IgD-negative memory B cell (primary cell): ENCODE measurements at regions not wholly inside any gene's neighbourhood (a gene's known extent, or its start where the extent isn't known, plus 50 kb on each side); places are given as distances from the start of the nearest gene placed in this dataset.
"Not testable (repeated sequence)": the region's sequence is repeated elsewhere in the genome, so short reads cannot be mapped to it uniquely, and the experiment has no call there.

Source experiments
- H3K27ac Mint-ChIP-seq, 3 donors: one replicate each; pipeline ENCODE4 v1.8.0; 2020 to 2022; ENCODE audit warnings: mild to moderate bottlenecking in 3 of 3, mixed read lengths in 3 of 3, moderate library complexity in 1 of 3
- H3K27me3 Mint-ChIP-seq: one replicate; pipeline ENCODE4 v1.8.0; 2021; ENCODE audit warnings: mixed read lengths
- H3K36me3 Mint-ChIP-seq: one replicate; pipeline ENCODE4 v1.8.0; 2020; ENCODE audit warnings: mild to moderate bottlenecking, mixed read lengths
- H3K4me1 Mint-ChIP-seq, 3 donors: one replicate each; pipeline ENCODE4 v1.8.0; 2020 to 2022; ENCODE audit warnings: mixed read lengths in 3 of 3, mild to moderate bottlenecking in 1 of 3
- H3K4me3 Mint-ChIP-seq, 4 donors: one replicate each; pipeline ENCODE4 v1.8.0; 2020 to 2022; ENCODE audit warnings: mild to moderate bottlenecking in 4 of 4, mixed read lengths in 4 of 4, moderate library complexity in 3 of 4
- H3K9me3 Mint-ChIP-seq, 3 donors: one replicate each; pipeline ENCODE4 v1.8.0; 2020 to 2021; ENCODE audit warnings: mixed read lengths in 3 of 3, mild to moderate bottlenecking in 1 of 3

GRCh38 chr1:118483245-118484006 is 298.4 kb upstream of the SPAG17 start:
- Mint-ChIP-seq H3K36me3 (no peaks in the 10 kb centered on the region), H3K27ac (no peak overlapping the region), H3K9me3 (peaks cover 0 to 2% (median 0%) of the 10 kb centered on the region in 3 donors)

GRCh38 chr1:118481126-118481525 is 296.1 kb upstream of the SPAG17 start:
- Mint-ChIP-seq H3K27ac (no peak overlapping the region), H3K36me3 (no peaks in the 10 kb centered on the region), H3K9me3 (peaks cover 0 to 5% (median 2%) of the 10 kb centered on the region in 3 donors), H3K4me3 (no peak overlapping the region), H3K27me3 (no peaks in the 10 kb centered on the region), H3K4me1 (no peaks in the 10 kb centered on the region)

More at GRCh38 chr1:118483245-118484006, 298.4 kb upstream of the SPAG17 start:
- Mint-ChIP-seq H3K27me3 (no peaks in the 10 kb centered on the region), H3K4me3 (no peak overlapping the region), H3K4me1 (no peaks in the 10 kb centered on the region)

GRCh38 chr1:118479351-118479750 is 294.3 kb upstream of the SPAG17 start:
- Mint-ChIP-seq H3K27ac (no peak overlapping the region), H3K9me3 (peaks cover 0 to 5% (median 2%) of the 10 kb centered on the region in 3 donors), H3K27me3 (no peaks in the 10 kb centered on the region), H3K4me1 (no peaks in the 10 kb centered on the region), H3K36me3 (no peaks in the 10 kb centered on the region), H3K4me3 (no peak overlapping the region)

- Mint-ChIP-seq H3K4me3 (peak overlapping the region in 1 of 4 donors; percentile 49), H3K9me3 (peaks cover 0 to 8% (median 5%) of the 10 kb centered on the region in 3 donors), H3K27ac (no peak overlapping the region), H3K36me3 (no peaks in the 10 kb centered on the region), H3K27me3 (no peaks in the 10 kb centered on the region), H3K4me1 (no peaks in the 10 kb centered on the region)
These were observed 288.8 kb upstream of the SPAG17 start for GRCh38 chr1:118473825-118474224.

- H3K4me1 Mint-ChIP-seq, H3K27ac Mint-ChIP-seq, H3K27me3 Mint-ChIP-seq, H3K4me3 Mint-ChIP-seq, H3K36me3 Mint-ChIP-seq: not testable (repeated sequence)
- peaks cover 4 to 23% (median 19%) of the 10 kb centered on the region in 3 donors for H3K9me3 Mint-ChIP-seq
These were observed 279.4 kb upstream of the SPAG17 start for GRCh38 chr1:118464460-118464859.

GRCh38 chr1:118461154-118461553 is 276.1 kb upstream of the SPAG17 start:
- no peak overlapping the region for H3K27ac Mint-ChIP-seq

GRCh38 chr1:118459871-118460270 is 274.8 kb upstream of the SPAG17 start:
- H3K27me3 Mint-ChIP-seq: no peaks in the 10 kb centered on the region
- H3K9me3 Mint-ChIP-seq: peaks cover 12 to 24% (median 21%) of the 10 kb centered on the region in 3 donors
- H3K27ac Mint-ChIP-seq: no peak overlapping the region
- no peak overlapping the region for H3K4me3 Mint-ChIP-seq
- H3K36me3 Mint-ChIP-seq: no peaks in the 10 kb centered on the region
- H3K4me1 Mint-ChIP-seq: no peaks in the 10 kb centered on the region

More at GRCh38 chr1:118461154-118461553, 276.1 kb upstream of the SPAG17 start:
- H3K4me1 Mint-ChIP-seq: no peaks in the 10 kb centered on the region
- H3K27me3 Mint-ChIP-seq: no peaks in the 10 kb centered on the region
- peaks cover 4 to 17% (median 16%) of the 10 kb centered on the region in 3 donors for H3K9me3 Mint-ChIP-seq
- H3K4me3 Mint-ChIP-seq: no peak overlapping the region
- H3K36me3 Mint-ChIP-seq: no peaks in the 10 kb centered on the region

GRCh38 chr1:118453856-118454255 is 268.8 kb upstream of the SPAG17 start:
- not testable (repeated sequence) for H3K4me1 Mint-ChIP-seq, H3K27me3 Mint-ChIP-seq, H3K4me3 Mint-ChIP-seq, H3K27ac Mint-ChIP-seq, H3K36me3 Mint-ChIP-seq
- H3K9me3 Mint-ChIP-seq: peaks cover 8 to 16% (median 14%) of the 10 kb centered on the region in 3 donors

- Mint-ChIP-seq H3K27me3 (no peaks in the 10 kb centered on the region), H3K36me3 (no peaks in the 10 kb centered on the region), H3K4me1 (no peaks in the 10 kb centered on the region), H3K27ac (no peak overlapping the region), H3K9me3 (peaks cover 5 to 13% (median 6%) of the 10 kb centered on the region in 3 donors), H3K4me3 (no peak overlapping the region)
These were observed 260.1 kb upstream of the SPAG17 start for GRCh38 chr1:118445156-118445555.

- Mint-ChIP-seq H3K4me3 (no peak overlapping the region), H3K27ac (no peak overlapping the region), H3K4me1 (no peaks in the 10 kb centered on the region), H3K27me3 (no peaks in the 10 kb centered on the region), H3K9me3 (peaks cover 0 to 2% (median 2%) of the 10 kb centered on the region in 3 donors), H3K36me3 (no peaks in the 10 kb centered on the region)
These were observed 257.2 kb upstream of the SPAG17 start for GRCh38 chr1:118442214-118442613.

- Mint-ChIP-seq H3K4me3 (no peak overlapping the region), H3K4me1 (no peaks in the 10 kb centered on the region), H3K27me3 (peaks cover 1% of the 10 kb centered on the region), H3K27ac (no peak overlapping the region), H3K9me3 (peaks cover 0 to 2% (median 2%) of the 10 kb centered on the region in 3 donors), H3K36me3 (no peaks in the 10 kb centered on the region)
These were observed 252.6 kb upstream of the SPAG17 start for GRCh38 chr1:118437664-118438063.

- Mint-ChIP-seq H3K9me3 (no peaks in the 10 kb centered on the region), H3K36me3 (no peaks in the 10 kb centered on the region), H3K4me1 (no peaks in the 10 kb centered on the region), H3K27ac (no peak overlapping the region), H3K27me3 (no peaks in the 10 kb centered on the region), H3K4me3 (no peak overlapping the region)
These were observed 244.8 kb upstream of the SPAG17 start for GRCh38 chr1:118429856-118430255.

- H3K27ac Mint-ChIP-seq: no peak overlapping the region
- H3K36me3 Mint-ChIP-seq: no peaks in the 10 kb centered on the region
- peaks cover 0 to 10% (median 2%) of the 10 kb centered on the region in 3 donors for H3K9me3 Mint-ChIP-seq
- H3K27me3 Mint-ChIP-seq: peaks cover 2% of the 10 kb centered on the region
- H3K4me3 Mint-ChIP-seq: no peak overlapping the region
- no peaks in the 10 kb centered on the region for H3K4me1 Mint-ChIP-seq
These were observed 236.9 kb upstream of the SPAG17 start for GRCh38 chr1:118421868-118422350.

- Mint-ChIP-seq H3K9me3 (peaks cover 3 to 13% (median 10%) of the 10 kb centered on the region in 3 donors), H3K4me1 (peaks cover 0 to 2% (median 0%) of the 10 kb centered on the region in 3 donors), H3K27me3 (no peaks in the 10 kb centered on the region), H3K4me3 (no peak overlapping the region), H3K27ac (no peak overlapping the region), H3K36me3 (no peaks in the 10 kb centered on the region)
These were observed 219.0 kb upstream of the SPAG17 start for GRCh38 chr1:118404024-118404423.

- Mint-ChIP-seq H3K27me3 (no peaks in the 10 kb centered on the region), H3K36me3 (no peaks in the 10 kb centered on the region), H3K4me1 (peaks cover 0 to 2% (median 0%) of the 10 kb centered on the region in 3 donors), H3K9me3 (no peaks in the 10 kb centered on the region), H3K4me3 (no peak overlapping the region), H3K27ac (no peak overlapping the region)
These were observed 212.4 kb upstream of the SPAG17 start for GRCh38 chr1:118397496-118397859.
